Stimulated activated CD8-positive, alpha-beta memory T cell treated with anti-CD3 and anti-CD28 coated beads, Interleukin-4, amount 100 ng/mL, for 24 hours (primary cell): ENCODE measurements at regions not wholly inside any gene's neighbourhood (a gene's known extent, or its start where the extent isn't known, plus 50 kb on each side); places are given as distances from the start of the nearest gene placed in this dataset.

ENCODE experiments used
- DNase-seq: peaks from one replicate; pipeline ENCODE4 v3.0.0-alpha.2; 2020; ENCODE audit warnings: low read depth

DNA sequence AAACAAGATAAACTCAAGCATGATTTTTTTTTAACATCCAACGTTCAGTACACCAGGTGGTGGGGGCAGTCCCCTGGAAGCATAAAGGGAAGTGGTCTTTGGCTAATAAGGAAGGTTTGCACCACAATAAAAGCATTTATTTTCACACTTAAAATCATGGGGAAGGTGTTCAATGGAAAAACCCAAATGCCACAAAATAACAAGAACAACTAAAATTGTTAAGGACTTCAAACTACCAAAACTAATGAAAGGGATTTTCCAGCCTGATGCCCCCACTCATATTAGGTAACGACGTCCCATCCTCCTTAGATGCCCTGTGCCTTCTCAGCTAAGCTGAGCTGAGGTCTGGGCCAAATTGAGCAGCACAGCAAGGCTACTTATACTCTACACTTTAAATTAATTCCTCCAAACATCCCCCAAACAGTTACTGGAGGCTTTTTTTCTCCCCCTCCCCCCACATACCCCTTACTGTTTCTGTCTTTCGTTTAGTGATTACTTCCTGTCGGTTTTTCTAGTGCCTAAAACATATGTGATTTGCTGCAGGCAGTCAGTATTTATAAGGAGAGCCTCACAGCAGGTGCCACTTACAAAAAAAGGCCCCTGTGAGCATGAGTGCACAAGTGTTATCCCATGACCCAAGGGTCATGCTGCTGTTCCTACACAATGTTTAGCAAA, 259.7 kb upstream of the ZNF608 start:
- DNase-seq = no peak

DNA sequence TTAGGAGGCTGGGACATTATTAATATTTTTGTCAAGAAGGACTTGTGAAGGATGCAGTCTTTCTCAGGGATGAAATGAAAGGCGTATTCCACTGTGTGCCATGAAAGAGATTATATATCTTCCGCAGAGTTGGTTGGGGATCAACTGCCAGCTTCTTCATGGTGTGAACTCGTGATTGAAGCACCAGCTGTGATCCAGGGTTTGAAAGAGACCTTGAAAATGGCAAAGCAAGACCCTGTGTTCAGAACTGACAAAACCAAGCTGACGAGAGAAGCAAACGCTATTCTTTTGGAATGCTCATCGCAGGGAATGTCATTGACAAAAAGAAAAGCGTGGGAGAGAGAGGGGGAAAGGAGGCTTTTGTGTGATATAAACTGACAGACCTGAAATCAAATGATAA, 263.9 kb upstream of the ZNF608 start:
- DNase-seq = no peak

DNA sequence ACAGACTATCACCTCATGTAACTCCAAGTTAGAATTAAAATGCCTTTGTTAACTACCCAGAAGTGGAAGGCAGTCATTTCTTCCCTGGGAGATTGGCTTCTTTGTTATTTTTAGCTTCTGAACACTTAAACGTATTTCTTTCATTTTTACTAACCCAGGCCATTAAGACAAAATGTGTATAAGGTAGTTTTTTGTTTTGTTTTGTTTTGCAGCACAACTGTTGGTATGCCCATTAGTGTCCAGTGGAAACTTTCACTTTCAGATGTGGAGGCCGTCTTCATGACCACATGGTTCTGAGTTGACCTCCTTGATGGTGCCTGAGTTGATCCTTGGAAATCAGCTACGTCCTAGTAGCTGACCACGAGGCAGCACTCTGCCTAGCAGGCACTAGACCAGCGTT, 264.6 kb upstream of the ZNF608 start:
- DNase-seq = no peak

DNA sequence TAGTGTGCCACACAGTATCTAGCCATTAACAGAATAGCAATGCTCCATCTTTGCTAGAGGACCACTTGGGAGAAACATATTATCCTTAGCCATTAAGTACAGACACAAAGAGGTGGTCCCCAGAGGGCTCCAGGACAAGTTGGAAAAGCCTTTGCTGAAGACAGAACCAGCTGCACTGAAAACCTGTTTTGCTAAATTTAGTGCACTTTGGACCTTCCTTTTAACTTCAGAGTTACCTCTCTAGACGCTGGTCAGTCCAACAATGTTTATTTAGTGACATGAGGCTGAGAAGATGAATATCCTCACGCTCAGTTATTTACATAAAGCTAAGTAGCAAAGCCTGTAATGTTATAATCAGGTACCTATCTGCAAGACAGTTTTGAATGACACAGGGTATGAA, 265.0 kb upstream of the ZNF608 start:
- no peak for DNase-seq

DNA sequence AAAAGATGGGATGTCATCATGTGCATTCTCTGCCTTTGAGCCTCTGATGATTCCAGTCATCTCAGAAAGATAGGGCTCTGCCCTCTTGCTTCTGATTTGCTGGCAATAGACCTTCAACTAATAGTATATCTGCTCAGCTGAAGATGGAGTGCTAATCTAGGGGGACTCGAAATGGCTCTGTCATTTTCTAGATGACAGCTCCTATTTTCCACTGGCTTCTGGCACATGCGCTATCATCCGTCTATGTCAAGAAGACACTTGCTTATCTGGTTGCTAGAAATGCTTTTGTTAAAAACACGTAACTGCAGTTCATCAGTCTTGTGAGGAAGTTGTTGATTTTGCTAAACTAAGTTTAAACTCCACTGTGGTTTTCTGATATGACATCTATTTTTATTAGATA, 265.5 kb upstream of the ZNF608 start:
- DNase-seq = no peak

DNA sequence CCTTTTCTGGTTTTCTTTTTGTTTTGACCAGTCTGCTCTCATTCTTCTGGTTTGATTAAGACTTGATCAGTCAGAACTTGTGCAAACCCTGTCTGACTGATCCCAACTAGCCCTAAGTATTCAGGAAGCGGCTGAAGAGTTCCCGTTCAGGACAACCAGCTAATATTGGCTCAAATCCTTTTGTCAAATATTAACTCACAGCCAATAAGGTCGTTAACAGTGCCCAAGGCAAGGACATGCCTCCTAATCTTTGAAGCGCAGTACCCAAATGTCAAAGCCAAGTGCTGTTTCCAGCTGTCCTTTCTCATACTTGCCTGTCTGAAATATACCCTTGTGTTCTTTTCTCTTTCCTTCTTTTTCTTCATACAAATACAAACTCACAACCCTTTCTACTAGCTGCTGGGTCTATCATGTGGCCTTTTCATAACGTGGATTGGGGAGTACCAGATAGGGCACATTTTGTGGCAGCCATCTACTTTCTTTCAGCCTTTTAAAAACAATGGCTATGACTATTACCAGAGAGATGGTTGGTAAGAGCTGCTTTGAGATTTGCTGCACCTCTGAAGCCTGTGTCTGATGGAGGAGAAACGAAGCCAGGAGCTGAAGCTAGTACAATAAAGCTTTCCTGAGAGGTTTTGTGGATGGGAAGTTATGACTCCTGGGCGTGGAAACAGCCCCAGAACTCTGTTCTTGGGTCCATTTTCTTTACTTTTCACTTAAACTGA, 266.4 kb upstream of the ZNF608 start:
- DNase-seq = no peak

DNA sequence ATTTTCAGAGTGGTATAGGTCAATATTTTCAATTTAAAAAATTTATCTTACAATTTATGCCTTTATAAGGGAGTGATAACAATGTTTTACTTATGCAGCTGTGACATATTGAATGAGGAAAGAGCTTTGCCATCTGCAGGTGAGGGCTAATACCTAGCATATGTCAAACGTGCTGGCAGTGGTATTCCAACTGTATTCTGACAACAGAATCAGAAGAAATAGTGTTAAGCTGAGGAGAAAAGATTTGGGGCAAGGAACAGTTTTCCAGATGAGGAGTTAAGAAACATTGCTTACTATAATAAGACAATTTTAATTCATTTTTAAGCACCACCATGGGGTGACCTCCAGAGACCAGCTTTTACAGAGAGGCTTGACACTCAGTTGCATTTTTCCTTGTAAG, 267.8 kb upstream of the ZNF608 start:
- no peak for DNase-seq

DNA sequence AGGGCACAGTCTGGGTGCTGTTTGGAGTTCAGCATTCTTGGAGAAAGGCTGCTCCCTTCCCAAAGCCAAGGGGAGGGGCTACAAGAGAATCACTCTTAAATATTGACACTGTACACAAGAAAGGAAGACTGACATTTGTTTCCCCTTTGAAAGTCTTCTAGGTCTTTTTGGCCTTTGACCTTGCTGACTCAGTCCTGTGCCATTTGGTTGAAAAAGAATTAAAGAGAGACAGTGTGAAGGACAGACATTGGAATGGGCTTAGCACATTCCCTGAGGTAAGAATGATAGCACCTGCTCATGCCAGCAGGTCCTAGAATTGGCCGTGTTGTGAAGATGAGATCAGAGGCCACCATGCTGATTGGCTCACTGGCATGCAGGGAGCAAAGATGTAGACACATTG, 271.4 kb upstream of the ZNF608 start:
- DNase-seq = no peak

DNA sequence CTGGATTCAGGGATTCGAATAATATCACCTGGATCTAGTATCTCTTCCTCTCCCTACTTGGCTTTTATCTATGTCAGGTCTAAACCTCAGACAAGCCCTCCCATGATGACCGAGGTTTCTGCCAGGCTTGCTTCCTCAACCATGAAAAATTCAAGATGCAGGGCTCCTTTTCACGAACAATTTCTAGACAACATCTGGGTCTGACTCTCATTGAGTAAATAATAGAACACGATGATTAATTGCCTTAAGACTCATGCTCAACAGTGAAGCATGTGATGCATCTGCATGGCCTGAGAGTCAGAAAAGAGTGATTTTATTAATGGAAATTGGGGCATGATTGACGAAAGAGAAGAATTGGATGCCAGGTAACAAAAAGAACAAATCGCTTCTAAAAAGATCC, 277.2 kb upstream of the ZNF608 start:
- DNase-seq = no peak

DNA sequence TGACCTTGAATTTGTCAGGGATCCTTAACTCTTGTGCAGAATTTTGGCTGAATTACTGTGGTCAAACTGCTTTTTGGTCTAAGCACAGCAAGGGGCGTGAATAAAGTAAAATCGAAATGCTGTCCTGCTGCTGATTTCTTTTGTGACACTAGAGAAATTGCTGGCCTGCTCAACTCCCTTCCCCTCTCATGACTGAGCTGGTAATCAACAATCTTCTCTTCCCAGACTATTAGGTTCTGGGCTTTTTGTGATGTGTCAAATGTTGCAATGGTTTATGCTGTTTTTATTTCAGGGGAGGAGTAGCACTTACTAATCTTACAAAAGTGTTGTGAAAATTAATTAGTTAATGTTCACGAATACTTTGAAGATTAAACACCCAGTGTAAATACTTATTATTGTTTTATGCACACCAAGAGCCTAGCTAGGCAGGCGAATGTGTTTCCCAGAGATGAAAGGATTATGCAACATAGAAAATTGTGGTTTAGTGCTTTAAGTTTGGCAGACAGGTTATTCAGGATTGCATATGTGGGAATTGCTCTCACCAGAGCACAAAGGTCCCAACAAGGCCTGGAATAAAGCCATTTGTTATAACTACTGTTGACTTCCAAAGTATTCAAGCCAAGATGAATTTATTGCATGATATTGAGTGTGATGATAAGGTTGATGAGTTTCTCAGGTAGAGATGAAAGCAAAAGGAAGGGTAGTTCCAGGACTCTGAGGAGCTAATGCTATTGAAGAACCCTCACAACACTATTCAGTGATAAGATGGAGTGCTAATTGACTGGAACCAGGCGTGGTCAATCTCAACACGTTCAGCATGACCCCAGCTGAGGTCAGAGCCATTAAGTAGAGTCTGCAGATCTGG, 280.7 kb upstream of the ZNF608 start:
- DNase-seq = no peak

DNA sequence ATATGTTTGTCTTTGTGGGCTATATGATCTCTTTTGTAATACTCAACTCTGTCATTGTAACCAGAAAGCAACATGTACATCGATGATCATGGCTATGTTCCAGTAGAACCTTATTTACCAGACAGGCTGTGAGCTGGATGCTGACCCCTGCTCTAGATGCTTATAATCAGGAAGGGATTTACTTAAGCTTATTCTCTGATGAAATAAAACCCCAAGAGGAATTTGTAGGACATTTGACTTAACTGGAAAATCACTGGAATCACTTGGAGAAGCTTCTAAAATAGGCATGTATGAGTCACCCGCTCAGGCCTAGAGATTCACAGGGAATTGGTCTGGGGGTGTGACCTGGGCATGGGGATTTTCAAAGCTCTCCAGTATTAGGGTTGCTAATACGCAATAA, 285.8 kb upstream of the ZNF608 start:
- DNase-seq = no peak

DNA sequence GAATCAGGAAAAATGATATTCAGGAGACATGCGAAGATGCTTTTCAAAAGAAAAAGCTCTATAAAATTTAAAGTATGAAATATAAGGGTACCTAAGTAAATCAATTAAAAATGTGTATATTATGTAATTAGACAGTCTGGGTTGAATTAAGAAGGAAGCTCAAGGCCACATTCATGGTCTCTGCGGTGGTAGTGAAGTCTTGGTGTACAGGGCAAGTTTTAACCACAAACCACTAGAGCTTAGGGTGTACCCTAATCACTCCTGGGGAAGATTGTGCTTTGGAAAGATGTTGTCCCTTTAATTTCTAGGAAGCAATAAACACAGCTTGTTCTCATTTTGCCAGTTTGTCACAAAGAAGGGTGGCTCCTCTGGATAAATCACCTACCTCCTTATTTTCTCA, 287.2 kb upstream of the ZNF608 start:
- no peak for DNase-seq

DNA sequence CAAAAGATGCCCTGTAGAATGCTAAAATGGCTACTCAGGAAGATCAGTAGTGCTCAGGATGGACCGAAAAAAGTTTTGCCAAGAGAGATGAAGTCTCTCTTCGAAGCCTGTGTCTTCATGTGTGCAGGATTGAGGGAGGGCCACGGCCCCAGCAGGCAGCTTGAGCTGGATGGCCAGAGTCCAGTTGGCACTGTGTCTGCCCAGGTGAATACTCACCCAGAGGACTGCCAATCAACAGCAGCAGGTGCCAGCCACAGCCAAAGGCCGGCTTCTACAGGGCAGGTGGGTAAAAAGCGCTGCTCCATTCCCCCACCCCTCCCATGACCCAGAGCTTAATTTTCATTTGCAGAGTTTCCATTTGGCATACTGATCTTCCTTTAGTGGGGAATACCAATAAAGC, 287.9 kb upstream of the ZNF608 start:
- DNase-seq = no peak

DNA sequence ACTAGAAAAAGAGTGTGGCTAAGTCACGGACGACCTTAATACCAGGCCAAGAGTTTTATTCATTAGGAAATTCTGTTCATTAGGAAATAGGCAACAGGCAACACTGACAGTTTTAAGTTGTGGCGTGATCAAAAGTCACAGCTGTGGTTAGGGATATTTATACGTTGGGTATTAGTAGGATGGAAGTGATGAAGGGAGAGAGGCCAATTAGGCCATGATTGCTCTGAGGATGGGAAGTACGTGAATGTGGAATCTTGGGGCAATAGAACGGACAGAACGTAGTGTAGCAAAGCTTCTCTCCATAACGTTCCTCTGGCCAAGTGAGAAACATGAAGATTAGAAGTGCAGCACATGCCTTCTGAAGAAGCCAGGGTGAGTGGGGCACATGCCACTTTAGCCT, 290.1 kb upstream of the ZNF608 start:
- no peak for DNase-seq

DNA sequence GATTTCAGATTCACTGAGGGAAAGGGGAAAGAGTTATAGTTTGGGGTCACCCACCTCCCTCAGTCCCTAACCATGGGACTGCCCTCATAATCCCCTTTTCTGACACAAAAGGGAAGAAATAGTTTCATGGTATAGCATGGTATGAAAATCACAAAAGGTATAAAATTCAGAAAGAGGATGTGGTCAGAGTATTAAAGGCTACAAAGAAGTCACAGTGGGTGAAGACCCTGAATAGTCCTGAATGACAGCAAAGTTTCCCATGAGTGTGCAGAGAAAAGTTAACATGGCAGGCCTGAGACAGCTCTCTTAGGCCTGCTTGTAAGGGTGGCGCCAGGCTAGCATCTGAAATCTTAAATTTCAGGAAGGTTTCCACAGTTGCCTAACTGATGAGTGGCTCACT, 290.6 kb upstream of the ZNF608 start:
- DNase-seq = no peak

DNA sequence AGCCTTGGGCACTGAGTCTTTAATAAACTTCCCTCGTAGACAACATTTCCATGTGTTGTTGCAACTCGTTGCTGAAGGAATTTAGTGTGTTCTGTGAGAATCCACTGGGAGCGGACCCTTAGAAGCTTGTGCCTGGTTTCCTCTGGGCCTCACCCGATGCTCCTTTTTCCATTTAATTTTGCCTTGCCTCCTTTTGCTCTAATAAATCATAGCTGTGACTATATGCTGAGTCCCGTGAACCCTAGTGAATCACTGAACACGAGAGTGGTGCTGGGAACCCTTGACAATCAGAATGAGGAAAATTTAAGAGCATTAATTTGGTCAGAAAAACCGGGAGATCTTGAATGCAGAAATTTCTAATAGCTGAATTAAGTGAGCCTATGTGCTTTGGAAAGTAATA, 291.1 kb upstream of the ZNF608 start:
- no peak for DNase-seq

DNA sequence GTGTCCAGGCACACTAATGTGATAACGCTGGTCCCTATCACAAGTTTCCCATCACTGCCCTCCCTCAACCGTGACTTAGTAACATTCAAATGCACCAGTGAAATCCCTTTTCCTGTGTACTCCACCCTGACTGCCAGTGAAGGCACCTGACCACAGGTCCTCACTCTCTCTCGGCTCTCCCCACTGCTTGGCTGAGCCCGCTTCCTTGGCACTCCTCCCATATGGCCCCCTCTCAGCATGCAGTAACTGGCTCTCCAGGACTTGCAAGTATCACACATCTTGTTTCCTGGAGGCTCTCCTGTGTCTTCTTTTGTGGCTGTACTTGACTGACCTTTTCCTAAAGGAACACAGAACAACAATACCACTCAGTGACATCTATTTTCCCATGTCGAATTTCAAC, 292.0 kb upstream of the ZNF608 start:
- no peak for DNase-seq

DNA sequence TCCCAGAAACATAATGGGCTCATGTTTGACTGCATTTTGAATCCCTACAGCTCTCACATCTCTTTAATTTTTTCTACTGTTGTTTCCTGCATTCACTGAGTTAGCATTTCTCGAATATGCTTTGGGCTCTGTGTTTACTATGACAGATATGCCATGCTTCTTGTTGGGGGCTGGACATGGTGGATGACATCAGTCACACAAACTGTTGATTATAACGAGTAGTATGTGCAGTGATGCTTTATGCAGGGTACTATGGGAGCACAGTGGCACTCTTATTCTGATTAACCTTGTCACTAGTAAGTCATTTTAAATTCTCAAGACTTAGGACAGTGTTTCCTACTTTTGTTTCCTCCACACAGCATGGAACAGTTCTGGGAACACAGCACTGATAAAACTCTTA, 295.4 kb upstream of the ZNF608 start:
- no peak for DNase-seq

DNA sequence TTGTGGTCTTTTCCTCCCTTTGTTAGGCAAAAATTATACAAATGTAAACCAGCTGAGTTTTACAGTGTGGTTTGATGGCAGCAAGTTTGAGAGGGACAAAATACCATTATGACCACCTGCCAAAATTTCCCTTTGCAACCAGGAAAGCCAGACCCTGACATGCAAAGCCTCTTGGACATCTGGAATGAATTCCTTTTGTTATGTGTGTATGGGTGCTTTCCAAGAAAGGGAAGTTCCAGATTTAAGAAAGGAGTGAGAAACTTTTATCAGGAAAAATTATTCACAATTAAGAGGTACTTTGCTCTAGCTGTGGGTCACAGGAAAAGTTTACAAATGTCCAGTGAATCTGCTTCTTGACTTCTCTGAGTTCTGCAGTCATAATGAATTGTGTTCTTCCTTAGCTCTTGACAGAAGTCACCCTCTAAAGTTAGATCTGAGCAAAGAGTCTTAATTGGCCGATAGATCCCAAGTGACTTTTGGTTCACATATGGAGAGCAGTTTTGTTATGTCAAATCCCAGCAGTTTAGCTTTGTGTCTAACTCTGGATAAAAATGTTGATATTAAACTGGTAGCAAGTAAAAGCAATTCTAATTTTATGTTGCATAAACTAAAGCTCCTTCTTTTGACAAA, 295.9 kb upstream of the ZNF608 start:
- no peak for DNase-seq

DNA sequence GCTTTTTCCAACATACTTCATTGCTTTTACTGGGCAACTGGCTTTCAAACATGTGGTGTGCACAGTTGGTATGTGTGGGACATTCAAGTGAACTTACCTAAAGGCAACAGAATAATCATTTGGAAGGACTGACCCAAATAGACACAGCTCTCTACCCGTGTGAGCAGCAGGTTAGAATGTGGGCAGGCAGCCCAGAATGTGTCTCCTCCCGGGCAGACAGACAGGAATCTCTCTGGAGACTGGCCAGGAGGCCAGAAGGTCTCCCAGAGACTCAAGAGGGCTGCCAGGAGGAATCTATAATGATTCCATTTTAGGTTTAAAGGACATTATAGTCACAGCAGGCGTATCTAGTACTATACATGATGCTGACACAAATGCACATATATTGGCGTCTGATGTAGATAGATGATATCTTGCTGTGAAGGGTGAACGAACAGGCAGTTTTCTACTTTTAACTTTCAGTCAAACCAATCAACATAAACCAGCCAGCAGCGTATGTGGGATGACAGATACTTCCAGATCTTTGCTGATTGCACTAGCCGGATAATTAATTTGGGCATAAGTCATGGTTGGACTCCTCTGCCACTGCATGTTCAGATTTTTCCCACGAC, 297.4 kb upstream of the ZNF608 start:
- DNase-seq = no peak

DNA sequence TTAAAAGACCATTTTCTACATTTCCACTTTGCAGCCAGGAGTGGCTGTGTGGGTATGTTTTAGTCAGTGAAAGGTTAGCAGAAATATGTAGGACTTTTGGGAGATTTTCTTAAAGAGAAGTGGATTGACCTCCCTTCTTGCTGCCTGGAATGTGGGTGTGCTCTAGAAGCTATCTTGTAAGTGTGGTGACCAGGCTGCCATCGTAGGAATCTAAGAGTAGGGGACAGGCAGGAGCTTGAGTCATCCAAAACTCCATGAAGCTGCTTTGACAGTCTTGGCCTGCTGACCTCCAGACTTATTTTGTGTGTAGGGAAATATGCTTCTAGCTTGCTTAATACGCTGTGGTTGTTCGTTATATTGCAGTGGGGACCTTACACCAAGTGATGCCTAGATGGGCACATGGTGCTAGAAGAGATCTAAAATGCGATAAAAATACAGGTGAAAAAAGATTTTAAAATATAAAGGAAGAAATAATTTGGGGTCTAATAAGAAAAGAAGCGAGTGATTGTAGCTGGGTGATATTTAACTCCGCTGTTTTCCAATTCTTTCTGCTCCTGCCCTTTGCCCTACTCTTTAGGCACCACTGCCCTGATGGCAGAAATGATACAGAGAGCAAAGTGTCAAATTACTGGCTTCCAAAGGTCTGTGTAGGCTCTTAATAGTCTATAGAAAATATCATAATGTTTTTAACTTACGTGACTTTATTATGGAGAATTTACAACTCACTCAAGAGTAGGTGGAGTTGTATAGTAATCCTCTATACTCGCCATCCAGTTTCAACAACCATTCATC, 298.2 kb upstream of the ZNF608 start:
- DNase-seq = no peak
